GM23338 (cell line): ENCODE measurements at regions not wholly inside any gene's neighbourhood (a gene's known extent, or its start where the extent isn't known, plus 50 kb on each side); places are given as distances from the start of the nearest gene placed in this dataset.

ENCODE experiments used
- ATAC-seq: fragments of 200-7000 bp; cut with Tn5 transposase; 3 replicates; pipeline ENCODE4 v1.9.1; 2020
- DNase-seq: peaks from one replicate; pipeline ENCODE4 v3.0.0-alpha.2; 2015; ENCODE audit warnings: low spot score
- H2AFZ ChIP-seq: fragments of 200-600 bp; sonication (generic); 2 replicates; pipeline ENCODE4 v1.8.0; 2016; ENCODE audit warnings: antibody characterized with exemption, mild to moderate bottlenecking, moderate library complexity
- H3F3A ChIP-seq: fragments of 200-600 bp; sonication (generic); replicated peaks from 2 replicates; pipeline ENCODE4 v1.8.0; 2017; ENCODE audit warnings: antibody characterized with exemption, mixed run types, low read depth
- H3K27ac ChIP-seq: fragments of 200-600 bp; sonication (generic); 2 replicates; pipeline ENCODE4 v1.6.1; 2016; ENCODE audit warnings: low read depth
- H3K27me3 ChIP-seq: fragments of 200-600 bp; sonication (generic); 2 replicates; pipeline ENCODE4 v1.8.0; 2016; ENCODE audit warnings: mild to moderate bottlenecking, mixed run types, moderate library complexity; ENCODE audit not compliant: insufficient read depth
- H3K36me3 ChIP-seq: fragments of 200-600 bp; sonication (generic); 2 replicates; pipeline ENCODE4 v1.8.0; 2016; ENCODE audit warnings: mild to moderate bottlenecking; ENCODE audit not compliant: insufficient read depth
- H3K4me1 ChIP-seq: fragments of 200-600 bp; sonication (generic); 2 replicates; pipeline ENCODE4 v1.8.0; 2016; ENCODE audit warnings: mild to moderate bottlenecking, moderate library complexity; ENCODE audit not compliant: insufficient read depth
- H3K4me2 ChIP-seq: fragments of 200-600 bp; sonication (generic); 2 replicates; pipeline ENCODE4 v1.7.1; 2017; ENCODE audit warnings: mixed run types
- H3K4me3 ChIP-seq: fragments of 200-600 bp; sonication (generic); 2 replicates; pipeline ENCODE4 v1.6.1; 2016; ENCODE audit warnings: mixed run types
- H3K79me2 ChIP-seq: fragments of 200-600 bp; sonication (generic); replicated peaks from 2 replicates; pipeline ENCODE4 v1.8.0; 2017; ENCODE audit warnings: mild to moderate bottlenecking; ENCODE audit not compliant: insufficient read depth
- H3K9me2 ChIP-seq: fragments of 200-600 bp; sonication (generic); 2 replicates; pipeline ENCODE4 v1.8.0; 2017; ENCODE audit not compliant: insufficient read depth
- H4K20me1 ChIP-seq: fragments of 200-600 bp; sonication (generic); replicated peaks from 2 replicates; pipeline ENCODE4 v1.8.0; 2017; ENCODE audit warnings: mild to moderate bottlenecking; ENCODE audit not compliant: insufficient read depth
- H3K27ac Mint-ChIP-seq: 2 replicates; pipeline ENCODE4 v1.8.0; 2020; ENCODE audit warnings: inconsistent platforms, mild to moderate bottlenecking, moderate library complexity, mixed read lengths
- H3K27me3 Mint-ChIP-seq: 3 replicates; pipeline ENCODE4 v1.8.0; 2022; ENCODE audit warnings: low read depth, mild to moderate bottlenecking, moderate library complexity, mixed read lengths, inconsistent platforms; ENCODE audit not compliant: insufficient read depth, poor library complexity
- H3K36me3 Mint-ChIP-seq: 3 replicates; pipeline ENCODE4 v1.8.0; 2021; ENCODE audit warnings: low read depth, mild to moderate bottlenecking, inconsistent platforms, moderate library complexity, mixed read lengths
- H3K4me1 Mint-ChIP-seq: 3 replicates; pipeline ENCODE4 v1.8.0; 2020; ENCODE audit warnings: mild to moderate bottlenecking, inconsistent platforms, mixed read lengths
- H3K4me3 Mint-ChIP-seq: 3 replicates; pipeline ENCODE4 v1.8.0; 2021; ENCODE audit warnings: moderate library complexity, mild to moderate bottlenecking, inconsistent platforms, mixed read lengths
- H3K9me3 Mint-ChIP-seq: 3 replicates; pipeline ENCODE4 v1.8.0; 2020; ENCODE audit warnings: moderate library complexity, mild to moderate bottlenecking, inconsistent platforms, mixed read lengths
- CREB1 ChIP-seq: fragments of 250-450 bp; sonication (Bioruptor Pico); IDR thresholded peaks from 2 replicates; pipeline ENCODE4 v1.5.0; 2020; ENCODE audit warnings: low read depth, mild to moderate bottlenecking, moderate library complexity
- CTCF ChIP-seq, 2 experiments: fragments of 200-600 bp in 1 of 2; sonication (generic) in 1 of 2; conservative IDR thresholded peaks; 2 replicates each; pipeline versions ENCODE4 v1.5.1 to v1.6.1; 2016 to 2017; ENCODE audit warnings: antibody characterized with exemption in 2 of 2, low read depth in 2 of 2, mild to moderate bottlenecking in 2 of 2, moderate library complexity in 1 of 2
- ETS1 ChIP-seq: IDR thresholded peaks from 2 replicates; pipeline ENCODE4 v1.6.1; 2016; ENCODE audit warnings: antibody characterized with exemption
- EZH2 ChIP-seq: fragments of 200-600 bp; sonication (generic); IDR thresholded peaks from one replicate; pipeline ENCODE4 v1.8.0; 2017; ENCODE audit warnings: antibody characterized with exemption, mild to moderate bottlenecking, low read depth; ENCODE audit not compliant: unreplicated experiment
- EZH2phosphoT487 ChIP-seq: fragments of 200-600 bp; sonication (generic); IDR thresholded peaks from one replicate; pipeline ENCODE4 v1.8.1; 2018; ENCODE audit warnings: antibody characterized with exemption; ENCODE audit not compliant: unreplicated experiment
- JUNB ChIP-seq: IDR thresholded peaks from one replicate; pipeline ENCODE4 v1.6.1; 2016; ENCODE audit warnings: antibody characterized with exemption; ENCODE audit not compliant: unreplicated experiment
- NANOG ChIP-seq: IDR thresholded peaks from 2 replicates; pipeline ENCODE4 v1.6.1; 2016; ENCODE audit warnings: antibody characterized with exemption, borderline replicate concordance
- POLR2AphosphoS5 ChIP-seq: IDR thresholded peaks from 2 replicates; pipeline ENCODE4 v1.6.1; 2016; ENCODE audit warnings: antibody characterized with exemption, low read depth
- REST ChIP-seq: IDR thresholded peaks from one replicate; pipeline ENCODE4 v1.6.1; 2018; ENCODE audit warnings: antibody characterized with exemption; ENCODE audit not compliant: unreplicated experiment
- STAT1 ChIP-seq: IDR thresholded peaks from one replicate; pipeline ENCODE4 v1.6.1; 2016; ENCODE audit warnings: antibody characterized with exemption; ENCODE audit not compliant: unreplicated experiment
- ZNF114 ChIP-seq: fragments of 250-450 bp; sonication (Bioruptor Pico); IDR thresholded peaks from 2 replicates; pipeline ENCODE4 v1.5.0; 2020; ENCODE audit warnings: mild to moderate bottlenecking, moderate library complexity
- ZNF331 ChIP-seq: fragments of 250-450 bp; sonication (Bioruptor Pico); IDR thresholded peaks from 2 replicates; pipeline ENCODE4 v1.5.0; 2020; ENCODE audit warnings: low read depth, mild to moderate bottlenecking, moderate library complexity
- TF ChIP-seq, protein P1 (sequence below): fragments of 250-450 bp; sonication (Bioruptor Pico); IDR thresholded peaks from 2 replicates; pipeline ENCODE4 v1.5.0; 2020; ENCODE audit warnings: mild to moderate bottlenecking, moderate library complexity

- Histone ChIP-seq H3K4me3 (no peak overlapping the region), H4K20me1 (no peaks in the 10 kb centered on the region), H3K79me2 (no peaks in the 10 kb centered on the region), H3K4me2 (no peak overlapping the region), H3K9me2 (no peaks in the 10 kb centered on the region; the same call in 1 of the 2 replicates), H3K27ac (no peak overlapping the region), H3F3A (no peaks in the 10 kb centered on the region), H2AFZ (no peak overlapping the region), H3K36me3 (no peaks in the 10 kb centered on the region), H3K27me3 (no peaks in the 10 kb centered on the region), H3K4me1 (no peaks in the 10 kb centered on the region; the same call in 1 of the 2 replicates)
- peaks cover 6% of the 10 kb centered on the region for H3K4me1 Mint-ChIP-seq
- no peaks in the 10 kb centered on the region; the same call in 2 of the 3 replicates for H3K36me3 Mint-ChIP-seq
- no peaks in the 10 kb centered on the region for H3K9me3 Mint-ChIP-seq
- ATAC-seq (no peak), DNase-seq (no peak)
- no peak overlapping the region for H3K4me3 Mint-ChIP-seq
- no peak overlapping the region for H3K27ac Mint-ChIP-seq
- no peak for TF ChIP-seq CREB1 (CRISPR knock-in tag)
- TF ChIP-seq REST: no peak
- no peak for TF ChIP-seq EZH2phosphoT487
- no peak for TF ChIP-seq NANOG
- no peak for TF ChIP-seq JUNB
- TF ChIP-seq CTCF (conservative IDR thresholded peaks at IDR 0.05; ENCODE audit: low read depth in 2 of 2): no peak
- TF ChIP-seq EZH2: no peak
- TF ChIP-seq ZNF331: no peak
- no peak for TF ChIP-seq ETS1
- no peak for TF ChIP-seq STAT1
- TF ChIP-seq, protein P1, sequence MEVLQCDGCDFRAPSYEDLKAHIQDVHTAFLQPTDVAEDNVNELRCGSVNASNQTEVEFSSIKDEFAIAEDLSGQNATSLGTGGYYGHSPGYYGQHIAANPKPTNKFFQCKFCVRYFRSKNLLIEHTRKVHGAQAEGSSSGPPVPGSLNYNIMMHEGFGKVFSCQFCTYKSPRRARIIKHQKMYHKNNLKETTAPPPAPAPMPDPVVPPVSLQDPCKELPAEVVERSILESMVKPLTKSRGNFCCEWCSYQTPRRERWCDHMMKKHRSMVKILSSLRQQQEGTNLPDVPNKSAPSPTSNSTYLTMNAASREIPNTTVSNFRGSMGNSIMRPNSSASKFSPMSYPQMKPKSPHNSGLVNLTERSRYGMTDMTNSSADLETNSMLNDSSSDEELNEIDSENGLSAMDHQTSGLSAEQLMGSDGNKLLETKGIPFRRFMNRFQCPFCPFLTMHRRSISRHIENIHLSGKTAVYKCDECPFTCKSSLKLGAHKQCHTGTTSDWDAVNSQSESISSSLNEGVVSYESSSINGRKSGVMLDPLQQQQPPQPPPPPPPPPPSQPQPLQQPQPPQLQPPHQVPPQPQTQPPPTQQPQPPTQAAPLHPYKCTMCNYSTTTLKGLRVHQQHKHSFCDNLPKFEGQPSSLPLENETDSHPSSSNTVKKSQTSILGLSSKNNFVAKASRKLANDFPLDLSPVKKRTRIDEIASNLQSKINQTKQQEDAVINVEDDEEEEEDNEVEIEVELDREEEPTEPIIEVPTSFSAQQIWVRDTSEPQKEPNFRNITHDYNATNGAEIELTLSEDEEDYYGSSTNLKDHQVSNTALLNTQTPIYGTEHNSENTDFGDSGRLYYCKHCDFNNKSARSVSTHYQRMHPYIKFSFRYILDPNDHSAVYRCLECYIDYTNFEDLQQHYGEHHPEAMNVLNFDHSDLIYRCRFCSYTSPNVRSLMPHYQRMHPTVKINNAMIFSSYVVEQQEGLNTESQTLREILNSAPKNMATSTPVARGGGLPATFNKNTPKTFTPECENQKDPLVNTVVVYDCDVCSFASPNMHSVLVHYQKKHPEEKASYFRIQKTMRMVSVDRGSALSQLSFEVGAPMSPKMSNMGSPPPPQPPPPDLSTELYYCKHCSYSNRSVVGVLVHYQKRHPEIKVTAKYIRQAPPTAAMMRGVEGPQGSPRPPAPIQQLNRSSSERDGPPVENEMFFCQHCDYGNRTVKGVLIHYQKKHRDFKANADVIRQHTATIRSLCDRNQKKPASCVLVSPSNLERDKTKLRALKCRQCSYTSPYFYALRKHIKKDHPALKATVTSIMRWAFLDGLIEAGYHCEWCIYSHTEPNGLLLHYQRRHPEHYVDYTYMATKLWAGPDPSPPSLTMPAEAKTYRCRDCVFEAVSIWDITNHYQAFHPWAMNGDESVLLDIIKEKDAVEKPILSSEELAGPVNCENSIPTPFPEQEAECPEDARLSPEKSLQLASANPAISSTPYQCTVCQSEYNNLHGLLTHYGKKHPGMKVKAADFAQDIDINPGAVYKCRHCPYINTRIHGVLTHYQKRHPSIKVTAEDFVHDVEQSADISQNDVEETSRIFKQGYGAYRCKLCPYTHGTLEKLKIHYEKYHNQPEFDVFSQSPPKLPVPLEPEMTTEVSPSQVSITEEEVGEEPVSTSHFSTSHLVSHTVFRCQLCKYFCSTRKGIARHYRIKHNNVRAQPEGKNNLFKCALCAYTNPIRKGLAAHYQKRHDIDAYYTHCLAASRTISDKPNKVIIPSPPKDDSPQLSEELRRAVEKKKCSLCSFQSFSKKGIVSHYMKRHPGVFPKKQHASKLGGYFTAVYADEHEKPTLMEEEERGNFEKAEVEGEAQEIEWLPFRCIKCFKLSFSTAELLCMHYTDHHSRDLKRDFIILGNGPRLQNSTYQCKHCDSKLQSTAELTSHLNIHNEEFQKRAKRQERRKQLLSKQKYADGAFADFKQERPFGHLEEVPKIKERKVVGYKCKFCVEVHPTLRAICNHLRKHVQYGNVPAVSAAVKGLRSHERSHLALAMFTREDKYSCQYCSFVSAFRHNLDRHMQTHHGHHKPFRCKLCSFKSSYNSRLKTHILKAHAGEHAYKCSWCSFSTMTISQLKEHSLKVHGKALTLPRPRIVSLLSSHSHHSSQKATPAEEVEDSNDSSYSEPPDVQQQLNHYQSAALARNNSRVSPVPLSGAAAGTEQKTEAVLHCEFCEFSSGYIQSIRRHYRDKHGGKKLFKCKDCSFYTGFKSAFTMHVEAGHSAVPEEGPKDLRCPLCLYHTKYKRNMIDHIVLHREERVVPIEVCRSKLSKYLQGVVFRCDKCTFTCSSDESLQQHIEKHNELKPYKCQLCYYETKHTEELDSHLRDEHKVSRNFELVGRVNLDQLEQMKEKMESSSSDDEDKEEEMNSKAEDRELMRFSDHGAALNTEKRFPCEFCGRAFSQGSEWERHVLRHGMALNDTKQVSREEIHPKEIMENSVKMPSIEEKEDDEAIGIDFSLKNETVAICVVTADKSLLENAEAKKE: no peak
- TF ChIP-seq POLR2AphosphoS5: no peak
- no peak for TF ChIP-seq ZNF114 (CRISPR knock-in tag)
- no peaks in the 10 kb centered on the region for H3K27me3 Mint-ChIP-seq
Measured at GRCh38 chr21:38619992-38620479, 121.8 kb upstream of the ERG start.
